Renal cortical epithelial cell (primary cell): ENCODE measurements at regions not wholly inside any gene's neighbourhood (a gene's known extent, or its start where the extent isn't known, plus 50 kb on each side); places are given as distances from the start of the nearest gene placed in this dataset.
"Not testable (repeated sequence)": the region's sequence is repeated elsewhere in the genome, so short reads cannot be mapped to it uniquely, and the experiment has no call there.

Experiments used
- DNase-seq: peaks from one replicate; pipeline ENCODE4 v3.0.0-alpha.2; 2011; ENCODE audit warnings: low read depth

DNA sequence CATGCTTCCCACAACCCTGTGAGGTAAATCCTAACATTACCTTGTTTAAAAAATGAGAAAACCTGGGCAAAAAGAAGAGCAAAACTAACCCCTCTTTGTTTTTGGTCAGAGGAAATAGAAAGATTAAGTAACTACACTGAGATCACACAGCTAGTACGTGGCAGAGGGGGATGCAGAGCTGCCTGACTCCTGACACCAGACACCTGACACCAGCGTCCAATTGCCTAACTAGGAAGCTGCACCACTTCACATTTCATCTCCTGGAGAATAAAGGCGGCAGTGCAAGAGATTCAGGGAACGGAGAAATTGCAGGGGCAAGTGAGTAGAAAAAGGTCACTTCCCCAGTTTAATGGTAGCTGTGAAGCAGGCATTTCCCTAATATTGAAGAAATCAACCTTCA lies 229.3 kb upstream of the PTBP2 start:
- peak; percentile 33 for DNase-seq

DNA sequence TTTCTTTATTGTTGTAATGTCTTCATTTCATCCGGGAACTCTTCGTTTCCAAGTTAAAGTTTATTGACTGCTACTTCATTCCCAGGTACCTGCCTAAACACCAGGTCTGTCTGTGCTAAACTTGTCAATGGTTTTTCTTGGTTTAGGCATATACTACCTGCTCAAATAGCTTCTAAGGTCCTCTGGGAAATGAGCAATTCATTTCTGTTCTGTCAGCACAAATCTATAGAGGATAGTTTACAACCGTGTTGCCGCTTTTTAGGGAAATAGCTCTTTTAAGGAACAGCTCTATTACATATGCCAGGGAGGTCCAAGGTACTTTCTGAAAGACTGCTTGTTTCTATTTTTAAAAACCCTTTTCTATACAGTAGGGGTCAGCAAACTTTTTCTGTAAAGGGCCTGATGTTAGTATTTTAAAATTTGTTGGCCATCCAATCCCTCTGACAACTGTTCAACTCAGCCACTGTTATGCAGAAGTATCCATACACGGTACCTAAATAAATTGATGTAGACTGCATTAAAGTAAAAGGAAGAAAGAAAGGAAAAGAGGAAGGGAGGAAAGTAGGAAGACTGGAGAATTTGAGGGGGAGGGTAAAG lies 222.7 kb upstream of the PTBP2 start:
- DNase-seq, result no peak

DNA sequence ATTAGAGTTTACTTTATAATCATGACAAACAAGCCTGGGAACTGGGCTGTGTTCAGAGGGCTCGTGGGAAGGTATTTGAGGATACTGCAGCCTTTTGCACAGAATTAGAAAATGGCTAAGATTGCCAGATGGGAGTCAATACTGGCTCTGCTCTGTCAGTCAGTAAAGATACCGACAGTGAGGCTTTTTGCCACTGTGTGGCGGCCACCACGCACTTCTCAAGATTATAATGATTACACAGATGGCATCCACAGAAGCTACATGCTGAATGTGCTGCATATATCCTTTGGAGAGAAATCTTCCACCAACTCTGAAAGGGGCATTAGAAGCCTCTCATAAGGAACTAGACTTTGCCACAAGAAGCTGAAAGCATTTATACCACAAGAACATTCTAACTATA lies 213.4 kb upstream of the PTBP2 start:
- DNase-seq, result no peak

DNA sequence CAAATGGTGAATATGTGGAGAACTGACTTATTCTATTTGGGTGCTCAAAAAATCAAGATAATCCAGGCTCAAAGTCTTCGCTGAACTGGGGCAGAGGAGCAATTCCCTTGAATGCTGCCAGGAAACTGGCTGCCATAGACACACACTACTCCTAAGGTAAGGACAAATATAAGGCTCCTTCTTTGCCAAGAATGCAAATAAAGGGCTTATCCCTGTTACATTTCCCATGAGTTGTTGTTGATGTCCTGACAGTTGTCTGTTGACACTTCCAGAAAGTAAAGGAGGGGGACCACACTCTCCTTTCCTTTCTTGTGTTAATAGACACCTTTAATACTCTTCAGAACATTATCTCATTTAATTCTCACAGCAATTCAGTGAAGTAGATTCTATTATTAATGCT lies 212.2 kb upstream of the PTBP2 start:
- no peak for DNase-seq

DNA sequence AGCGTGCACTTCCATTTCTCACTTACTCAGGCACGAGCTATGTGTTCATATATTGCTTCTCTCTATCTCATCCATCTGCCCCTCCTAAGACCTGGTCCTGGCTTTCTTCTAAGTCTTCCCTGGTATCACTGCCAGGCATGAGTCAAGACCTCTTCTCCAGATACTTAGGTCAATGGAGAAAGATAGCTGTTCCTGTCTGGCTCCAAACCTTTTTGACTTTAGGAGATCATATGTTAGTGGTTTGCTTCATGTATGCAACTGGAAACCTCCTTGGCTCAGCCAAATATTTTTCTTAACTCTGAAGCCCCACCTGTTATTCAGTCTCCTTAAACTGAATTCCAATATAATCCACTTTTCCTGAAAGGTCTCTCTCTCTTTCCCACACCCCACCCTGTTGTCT lies 211.6 kb upstream of the PTBP2 start:
- no peak for DNase-seq

DNA sequence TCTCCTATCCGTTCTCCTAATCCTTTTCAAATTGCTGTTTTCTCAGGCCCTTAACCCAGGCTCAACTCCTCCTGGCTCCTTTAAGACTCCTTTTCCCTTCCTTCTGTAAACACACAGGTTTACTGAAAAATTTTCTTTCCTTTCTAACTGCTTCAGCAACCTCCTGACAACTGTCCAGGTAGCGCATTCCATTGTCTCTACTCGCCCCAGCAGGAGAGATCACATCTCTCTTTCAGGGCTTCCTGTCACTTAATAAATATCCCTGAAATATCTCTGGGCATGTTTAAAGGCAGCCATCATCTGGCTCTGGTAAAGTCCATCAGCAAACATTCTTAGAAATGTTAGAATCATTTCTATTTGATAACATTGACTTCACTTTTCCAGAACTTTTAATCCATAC lies 211.2 kb upstream of the PTBP2 start:
- DNase-seq, result no peak

DNA sequence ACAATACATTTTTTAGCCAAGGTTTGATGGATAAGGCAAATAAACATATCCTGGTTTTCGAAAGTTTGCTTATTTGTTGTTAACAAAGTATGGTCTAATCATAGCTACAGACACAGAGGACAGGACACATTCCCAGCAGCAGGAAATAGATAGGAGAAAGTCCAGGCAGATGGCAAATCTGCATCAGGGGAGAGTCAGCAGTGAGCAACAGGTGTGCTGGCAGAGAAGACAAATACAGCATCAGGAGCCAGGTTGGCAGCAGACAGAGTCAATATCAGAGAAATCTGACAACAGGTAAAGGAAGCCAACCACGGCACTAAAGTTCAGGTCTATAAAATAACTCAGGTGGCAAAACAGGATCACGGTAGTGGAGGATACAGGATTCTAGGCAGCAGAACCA lies 210.7 kb upstream of the PTBP2 start:
- DNase-seq, result no peak

DNA sequence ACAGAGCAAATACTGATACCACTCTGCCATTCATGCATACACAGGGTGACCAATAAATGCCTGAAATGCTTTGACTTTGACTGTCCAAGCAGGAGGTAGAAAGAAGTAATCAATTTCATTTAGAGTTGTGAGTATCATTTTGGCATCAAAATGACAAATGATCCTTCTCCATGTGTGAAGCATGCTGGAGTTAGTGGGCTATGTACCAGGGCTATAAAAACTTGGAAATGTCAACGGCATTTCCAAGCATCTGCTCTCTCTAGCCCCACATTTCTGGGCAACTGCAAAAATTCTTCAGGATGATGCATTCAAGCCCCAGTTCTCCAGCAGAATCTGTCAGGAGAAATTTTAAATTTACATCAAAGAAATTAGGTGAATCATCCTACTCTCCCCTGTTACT lies 208.4 kb upstream of the PTBP2 start:
- DNase-seq, result no peak

DNA sequence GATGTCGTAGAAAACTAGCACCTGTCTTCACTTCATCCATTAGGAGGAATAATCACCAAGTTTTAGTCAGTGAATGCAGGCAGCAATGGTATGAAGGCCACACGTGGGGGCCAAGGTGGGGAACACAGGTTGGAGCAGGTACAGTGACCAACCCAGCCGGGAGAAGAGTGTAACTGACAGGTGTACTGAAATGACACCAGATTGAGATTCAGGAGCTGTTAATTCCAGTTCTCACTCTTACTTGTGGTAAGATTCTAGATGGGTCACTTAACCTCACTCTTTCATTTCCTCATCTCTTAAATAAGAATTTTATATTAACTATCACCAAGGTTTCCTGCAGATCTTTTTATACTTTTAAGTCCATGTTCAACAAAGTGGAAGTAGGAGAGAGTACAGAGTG lies 206.2 kb upstream of the PTBP2 start:
- DNase-seq, result no peak

DNA sequence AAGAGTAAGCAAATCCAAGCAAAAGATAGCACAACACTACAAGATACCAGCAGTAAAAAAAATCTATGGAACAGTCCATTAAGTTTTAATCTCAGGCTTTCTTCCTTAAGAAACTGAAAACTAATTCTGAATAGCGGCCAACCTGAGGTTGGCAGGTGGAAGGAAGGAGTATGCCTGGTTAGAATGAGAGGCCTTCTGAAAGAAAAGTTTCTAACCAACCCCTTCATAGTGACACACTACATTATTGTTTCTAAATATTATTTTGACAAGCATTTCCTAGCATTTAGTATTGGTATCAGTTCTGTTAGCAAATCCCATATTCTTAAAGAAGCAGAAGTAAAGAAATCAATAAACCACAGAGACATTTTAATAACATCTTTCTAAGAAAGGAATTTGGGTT lies 205.7 kb upstream of the PTBP2 start:
- no peak for DNase-seq

DNA sequence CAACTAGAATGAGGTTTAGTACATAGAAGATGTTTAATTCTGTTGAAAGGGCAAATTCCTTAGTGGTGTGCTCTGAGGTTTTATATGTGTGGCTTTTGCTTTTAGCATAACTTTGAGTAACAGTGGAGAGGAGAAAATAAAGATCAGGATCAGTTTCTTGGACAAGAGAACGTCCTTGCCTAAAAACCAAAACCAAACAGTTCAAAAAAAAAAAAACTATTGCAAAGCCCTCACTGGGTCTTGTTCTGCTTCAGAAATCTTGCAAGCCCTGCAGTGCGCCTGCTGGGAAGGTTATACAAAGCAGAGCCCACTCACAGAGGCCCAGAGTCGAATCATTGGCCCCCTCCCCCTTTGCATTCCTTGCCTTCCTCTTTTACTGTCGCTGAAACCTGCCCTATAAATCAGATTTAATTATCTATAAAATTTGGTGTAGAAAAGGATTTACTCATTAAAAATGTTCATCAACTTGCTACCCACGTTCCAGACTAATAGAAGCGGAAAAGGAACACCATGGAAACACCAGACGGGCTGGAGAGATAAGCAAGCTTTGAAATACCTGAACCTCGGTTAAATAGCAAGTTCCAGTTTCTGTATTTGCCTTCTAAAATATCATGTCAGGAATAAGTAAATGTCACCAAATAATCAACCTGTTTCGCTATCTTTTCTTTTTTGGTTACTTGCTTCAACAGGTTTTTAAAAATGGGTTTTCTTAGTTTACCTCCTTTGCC lies 201.6 kb upstream of the PTBP2 start:
- DNase-seq, result peak; percentile 78

DNA sequence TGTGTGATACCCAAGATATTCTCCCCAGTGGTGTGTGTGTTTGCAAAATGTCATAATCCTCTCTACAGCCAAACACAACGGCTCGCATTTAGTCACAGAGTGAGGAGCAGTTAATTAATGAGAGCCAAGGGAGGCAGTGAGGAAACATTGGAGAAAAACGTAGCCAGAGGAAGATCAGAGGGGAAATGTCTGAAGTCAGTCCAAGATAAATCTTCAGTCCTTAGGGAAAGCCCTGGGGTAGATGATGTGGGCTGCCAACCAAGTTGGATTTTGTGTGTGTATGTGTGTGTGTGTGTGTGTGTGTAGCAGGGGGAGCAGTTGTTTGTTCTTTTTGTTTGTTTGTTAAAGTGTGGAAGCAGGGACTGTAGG lies 201.0 kb upstream of the PTBP2 start:
- peak; percentile 54 for DNase-seq

DNA sequence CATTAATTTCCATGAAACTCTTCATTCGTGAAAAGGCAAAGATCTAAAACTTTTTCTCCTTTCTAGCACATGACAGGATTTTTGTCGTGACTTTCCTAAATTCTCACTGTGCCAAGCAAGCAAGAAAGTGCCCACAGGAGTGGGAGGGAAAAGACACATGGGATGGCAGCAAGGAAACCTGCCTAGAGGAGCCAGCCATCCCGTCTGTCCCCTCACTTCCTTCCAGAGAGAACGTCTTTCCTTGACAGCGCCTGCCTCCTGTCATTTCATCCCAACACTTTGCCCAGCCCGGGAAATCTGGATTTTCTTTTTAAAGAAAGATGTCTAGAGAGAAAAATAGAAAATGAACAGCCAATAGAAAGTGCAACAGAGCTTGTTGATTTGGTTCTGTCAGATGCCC lies 200.6 kb upstream of the PTBP2 start:
- DNase-seq, result no peak

DNA sequence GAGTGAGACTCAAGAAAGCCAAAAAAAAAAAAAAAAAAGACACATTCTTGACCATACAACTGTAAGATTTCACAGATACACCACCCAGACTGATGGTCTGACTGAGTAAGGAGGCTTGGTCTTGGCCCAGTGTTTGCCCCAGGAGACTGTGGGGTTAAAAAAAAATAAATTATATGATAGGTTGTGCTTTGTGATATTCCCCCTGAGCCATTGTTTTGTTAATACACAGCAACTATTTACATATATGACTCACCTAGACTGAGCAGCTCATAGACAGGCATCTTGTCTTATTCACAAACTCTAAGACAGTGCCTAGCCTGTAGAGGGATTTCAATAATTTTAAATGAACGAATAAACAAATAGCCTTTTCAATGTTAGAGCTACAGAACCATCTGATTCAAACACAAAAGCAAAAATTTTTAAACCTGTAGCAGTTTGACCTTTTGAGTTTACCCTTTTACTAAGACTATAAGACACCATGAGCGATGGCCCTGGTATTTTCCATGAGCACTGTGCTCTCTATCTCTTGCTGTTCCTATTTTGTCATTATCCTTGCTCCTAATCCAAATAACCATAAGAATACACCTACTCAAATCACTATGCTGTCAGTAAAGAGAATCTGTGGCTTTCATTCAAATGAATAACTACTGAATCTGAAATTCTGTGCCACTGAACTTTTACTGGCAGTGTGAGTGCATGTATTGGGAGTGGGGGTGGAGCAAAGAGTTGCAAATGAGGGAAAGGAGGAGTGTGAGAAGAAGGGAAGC lies 199.4 kb upstream of the PTBP2 start:
- peak; percentile 76 for DNase-seq

DNA sequence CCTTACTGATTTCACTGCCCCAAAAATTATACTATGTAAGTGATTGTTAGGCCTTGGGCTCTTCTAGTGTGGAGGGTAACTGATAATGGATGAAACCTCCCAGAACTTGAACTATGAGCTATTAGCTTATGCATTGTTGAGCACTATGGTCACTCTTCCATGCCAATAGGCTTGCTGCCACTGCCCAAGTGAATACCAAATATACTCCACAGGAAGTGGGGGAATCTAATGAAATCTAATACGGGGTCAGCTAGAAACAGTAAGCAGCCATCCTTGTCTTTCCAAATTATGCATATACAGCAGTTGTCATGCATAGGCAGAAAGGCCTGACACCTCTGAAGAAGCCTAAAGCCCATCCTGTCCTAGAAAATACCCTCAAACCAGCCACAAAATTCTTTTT lies 198.7 kb upstream of the PTBP2 start:
- peak; percentile 60 for DNase-seq

DNA sequence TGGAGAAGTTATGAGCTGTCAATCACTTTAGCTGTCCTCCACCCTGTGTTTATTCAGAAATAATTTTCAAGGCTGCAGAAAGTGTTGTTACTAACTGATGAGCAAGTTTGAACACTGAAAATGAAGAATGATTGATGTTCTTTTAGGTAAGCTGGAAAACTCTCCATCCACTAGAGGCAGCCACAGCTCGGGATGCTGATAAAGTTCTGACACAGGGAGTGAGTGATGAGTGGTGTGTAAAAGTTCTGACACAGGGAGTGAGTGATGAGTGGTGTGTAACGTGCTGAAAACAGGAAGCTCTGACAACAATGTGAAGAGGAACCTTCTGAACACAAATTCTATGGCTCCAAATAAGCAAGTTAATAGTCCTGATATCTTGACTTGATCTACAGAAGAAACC lies 197.5 kb upstream of the PTBP2 start:
- DNase-seq, result no peak

DNA sequence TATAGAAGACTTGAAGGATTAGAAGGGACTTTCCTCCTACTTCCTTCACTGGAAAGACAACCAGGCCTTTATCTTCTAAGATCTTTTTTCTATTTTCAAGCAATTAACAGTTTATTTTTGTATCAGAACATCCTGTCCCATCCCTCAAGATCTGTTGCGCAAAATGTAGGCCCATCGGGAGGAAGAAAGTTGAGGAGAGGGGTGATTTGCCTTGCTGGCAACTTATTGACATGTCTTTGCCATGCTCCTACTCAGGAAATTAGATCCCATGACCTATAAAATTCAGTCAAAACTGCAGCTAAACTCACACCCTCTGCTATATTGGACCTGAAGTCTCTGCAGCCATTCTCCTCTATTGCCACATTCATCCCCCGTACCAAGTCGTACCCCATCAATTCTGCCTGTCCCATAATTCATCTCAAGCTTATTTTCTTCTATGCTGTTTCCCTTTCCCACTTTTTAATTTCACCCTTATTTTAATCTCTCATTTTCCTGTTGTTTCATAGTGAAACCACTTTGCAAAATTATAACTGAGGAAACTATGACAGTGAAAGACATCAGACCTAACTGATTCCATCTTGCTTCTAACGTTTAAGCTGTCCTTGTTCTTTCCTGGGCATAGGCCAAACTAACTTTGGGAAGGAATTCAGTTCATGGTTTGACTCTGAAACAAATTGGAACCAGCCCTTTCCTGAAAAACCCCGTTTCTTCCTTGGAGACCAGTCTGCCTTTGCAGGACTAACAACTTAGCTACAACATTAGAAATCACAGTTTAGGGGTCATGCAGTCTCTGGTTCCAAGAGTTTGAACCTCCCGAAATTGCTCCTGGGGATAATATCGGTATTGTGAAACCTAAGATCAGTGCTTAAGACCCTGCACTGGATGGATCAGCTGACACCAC lies 195.7 kb upstream of the PTBP2 start:
- no peak for DNase-seq

DNA sequence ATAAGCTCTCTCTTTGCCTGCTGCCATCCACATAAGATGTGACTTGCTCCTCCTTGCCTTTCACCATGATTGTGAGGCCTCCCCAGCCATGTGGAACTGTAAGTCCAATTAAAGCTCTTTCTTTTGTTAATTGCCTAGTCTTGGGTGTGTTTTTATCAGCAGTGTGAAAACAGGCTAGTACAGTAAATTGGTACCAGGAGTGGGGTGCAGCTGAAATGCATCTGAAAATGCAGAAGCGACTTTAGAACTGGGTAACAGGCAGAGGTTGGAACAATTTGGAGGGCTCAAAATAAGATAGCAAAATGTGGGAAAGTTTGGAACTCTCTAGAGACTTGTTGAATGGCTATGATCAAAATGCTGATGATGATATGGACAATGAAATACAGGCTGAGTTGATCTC lies 192.9 kb upstream of the PTBP2 start:
- DNase-seq, result not testable (repeated sequence)

DNA sequence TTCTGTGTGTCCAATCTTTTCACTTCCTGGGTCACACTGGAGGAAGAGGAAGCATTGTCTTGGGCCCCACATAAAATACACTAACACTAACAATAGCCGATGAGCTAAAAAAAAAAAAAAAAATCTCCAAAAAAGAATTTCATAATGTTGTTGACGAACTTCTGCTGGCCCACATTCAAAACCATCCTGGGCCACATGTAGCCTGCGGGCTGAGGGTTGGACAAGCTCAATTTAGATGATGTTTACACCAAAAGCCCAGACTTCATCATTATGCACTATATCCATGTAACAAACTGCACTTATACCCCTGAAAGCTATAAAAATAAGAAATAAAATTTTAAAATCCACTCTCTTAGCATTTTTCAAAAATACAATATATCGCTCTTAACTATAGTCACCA lies 187.8 kb upstream of the PTBP2 start:
- no peak for DNase-seq

DNA sequence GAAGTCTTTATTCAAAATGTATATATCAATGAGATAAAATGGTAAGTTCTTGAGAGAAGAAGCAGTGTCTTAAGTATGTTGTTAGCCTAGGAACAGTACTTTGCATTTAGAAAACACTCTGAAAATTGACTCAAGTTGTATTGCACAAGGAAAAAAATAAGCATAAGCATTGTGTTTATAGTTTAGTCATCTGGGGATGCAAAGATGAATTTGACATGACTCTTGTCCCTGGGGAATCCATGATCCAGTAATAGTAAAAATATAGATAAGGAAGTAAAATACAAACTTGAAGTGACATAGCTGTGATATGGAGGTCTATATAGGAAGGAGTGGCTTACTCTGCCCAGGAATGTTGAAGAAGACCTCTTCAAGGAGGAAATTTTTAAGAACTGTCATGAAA lies 185.0 kb upstream of the PTBP2 start:
- no peak for DNase-seq

DNA sequence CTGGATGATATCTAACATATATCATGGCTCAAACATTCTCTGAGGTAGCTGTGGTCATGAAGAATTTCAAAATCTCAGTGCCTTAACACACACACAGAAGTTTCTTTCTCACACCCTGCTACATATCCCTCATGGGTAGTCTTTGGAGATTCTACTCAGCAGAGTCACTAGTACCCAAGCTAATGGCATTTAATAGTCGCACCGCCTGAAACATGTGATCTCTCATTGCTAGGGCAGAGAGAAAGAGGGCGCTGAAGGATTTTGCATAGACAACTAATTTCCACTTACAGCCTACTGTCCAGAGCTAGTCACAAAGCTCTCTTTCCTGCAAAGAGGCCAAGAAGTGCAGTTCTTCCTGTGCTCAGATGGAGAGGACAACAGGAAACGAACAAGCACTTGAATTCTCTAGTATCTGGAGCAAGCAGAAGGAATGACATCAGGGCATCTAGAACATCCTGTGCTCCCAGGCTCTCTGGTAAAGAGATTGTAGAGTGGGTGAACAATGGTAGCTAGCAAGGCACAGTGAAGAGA lies 183.4 kb upstream of the PTBP2 start:
- peak; percentile 39 for DNase-seq

DNA sequence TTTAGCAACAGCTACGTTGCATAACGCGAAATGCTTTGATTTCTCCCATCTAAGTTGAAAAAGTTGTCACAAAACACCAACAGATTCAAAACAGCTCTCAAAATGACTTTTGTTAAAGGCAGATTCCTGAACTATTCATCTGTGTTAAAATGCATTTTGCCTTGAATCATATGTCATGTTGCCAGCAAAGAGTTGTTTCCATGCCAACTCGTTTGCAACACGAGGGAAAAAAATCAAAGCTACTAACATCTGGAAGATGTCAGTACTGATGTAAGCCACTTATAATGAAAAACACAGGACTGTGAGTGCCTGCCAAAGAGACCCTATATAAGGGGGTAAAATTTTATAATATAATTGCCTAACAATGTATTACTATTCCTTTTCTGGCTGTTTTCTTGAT lies 182.7 kb upstream of the PTBP2 start:
- DNase-seq, result peak; percentile 58
